Osteocyte (in vitro differentiated cells): ENCODE measurements at regions not wholly inside any gene's neighbourhood (a gene's known extent, or its start where the extent isn't known, plus 50 kb on each side); places are given as distances from the start of the nearest gene placed in this dataset.
A peak's percentile ranks its signal among the peaks of the same experiment; 100 is the strongest.

ENCODE experiments used
- DNase-seq: peaks from one replicate; pipeline ENCODE4 v3.0.0; 2021; ENCODE audit warnings: mixed read lengths; ENCODE audit not compliant: unreplicated experiment; ENCODE audit errors: extremely low spot score
- H3K27ac Mint-ChIP-seq: one replicate; pipeline ENCODE4 v1.8.0; 2021; ENCODE audit warnings: mild to moderate bottlenecking, mixed read lengths; ENCODE audit not compliant: unreplicated experiment
- H3K27me3 Mint-ChIP-seq: one replicate; pipeline ENCODE4 v1.8.0; 2021; ENCODE audit warnings: mixed read lengths; ENCODE audit not compliant: unreplicated experiment
- H3K36me3 Mint-ChIP-seq: one replicate; pipeline ENCODE4 v1.8.0; 2021; ENCODE audit warnings: mixed read lengths; ENCODE audit not compliant: unreplicated experiment
- H3K4me1 Mint-ChIP-seq: one replicate; pipeline ENCODE4 v1.8.0; 2021; ENCODE audit warnings: mixed read lengths; ENCODE audit not compliant: unreplicated experiment
- H3K4me3 Mint-ChIP-seq: one replicate; pipeline ENCODE4 v1.8.0; 2021; ENCODE audit warnings: mild to moderate bottlenecking, moderate library complexity, mixed read lengths; ENCODE audit not compliant: unreplicated experiment
- H3K9me3 Mint-ChIP-seq: one replicate; pipeline ENCODE4 v1.8.0; 2021; ENCODE audit warnings: mixed read lengths; ENCODE audit not compliant: unreplicated experiment
- CTCF ChIP-seq: fragments of 200-600 bp; sonication (generic); IDR thresholded peaks from 2 replicates; pipeline ENCODE4 v1.5.0; 2021; ENCODE audit warnings: antibody characterized with exemption, mild to moderate bottlenecking, moderate library complexity

DNA sequence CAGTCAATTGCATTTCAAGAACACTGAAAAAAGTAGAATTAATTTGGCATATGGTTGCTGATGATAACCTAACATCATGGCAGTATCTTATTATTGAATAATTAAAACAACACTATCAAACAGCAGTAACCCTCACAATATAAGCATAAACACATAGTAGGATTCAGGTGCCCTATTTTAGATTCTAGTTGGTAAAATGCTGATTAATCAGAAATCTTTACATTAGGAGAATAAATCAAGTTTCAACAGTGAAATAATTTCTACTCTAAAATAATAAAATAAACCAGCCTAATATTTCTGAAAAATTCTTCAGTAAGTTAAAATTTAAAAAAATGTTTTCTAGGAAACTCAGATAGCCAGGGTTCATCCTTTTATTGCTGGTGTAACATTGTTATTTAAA, 76.4 kb upstream of the NUDT12 start:
- Mint-ChIP-seq H3K27ac (no peak overlapping the region), H3K36me3 (no peaks in the 10 kb centered on the region), H3K4me3 (no peak overlapping the region), H3K27me3 (peaks cover 9% of the 10 kb centered on the region), H3K9me3 (no peaks in the 10 kb centered on the region), H3K4me1 (no peaks in the 10 kb centered on the region)
- DNase-seq: no peak
- TF ChIP-seq CTCF: no peak

- Mint-ChIP-seq H3K4me3 (no peak overlapping the region), H3K27me3 (no peaks in the 10 kb centered on the region), H3K36me3 (peaks cover 3% of the 10 kb centered on the region), H3K4me1 (peaks cover 12% of the 10 kb centered on the region), H3K9me3 (peaks cover 5% of the 10 kb centered on the region), H3K27ac (peak overlapping the region; percentile 66)
- DNase-seq: no peak
- TF ChIP-seq CTCF: no peak
Measured at GRCh38 chr5:103624675-103625074, 62.1 kb upstream of the NUDT12 start.

GRCh38 chr5:103624035-103624480, 61.5 kb upstream of the NUDT12 start:
- no peak overlapping the region for H3K4me3 Mint-ChIP-seq
- peak overlapping the region; percentile 66 for H3K27ac Mint-ChIP-seq
- H3K36me3 Mint-ChIP-seq: peaks cover 3% of the 10 kb centered on the region
- no peak for DNase-seq
- peaks cover 5% of the 10 kb centered on the region for H3K9me3 Mint-ChIP-seq
- H3K27me3 Mint-ChIP-seq: no peaks in the 10 kb centered on the region
- TF ChIP-seq CTCF: no peak
- peaks cover 12% of the 10 kb centered on the region for H3K4me1 Mint-ChIP-seq

DNA sequence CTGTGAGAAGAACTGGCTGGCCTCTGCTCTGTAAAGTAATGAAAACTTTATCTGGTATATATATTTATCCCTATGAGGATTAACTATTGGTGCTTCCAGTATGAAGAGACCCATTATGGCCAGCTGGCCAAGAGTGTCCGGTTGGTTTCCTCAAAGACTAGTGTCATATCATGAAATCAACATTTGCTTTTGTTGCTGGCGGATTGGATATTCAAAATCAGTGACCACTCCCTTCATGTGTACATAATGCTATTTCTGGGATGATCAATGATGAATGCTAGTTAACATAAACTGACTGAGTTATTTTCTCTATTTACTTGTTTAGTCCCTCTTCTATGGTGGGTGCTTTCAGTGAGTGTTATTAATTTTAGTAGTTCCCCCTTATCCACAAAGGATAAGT, 60.8 kb upstream of the NUDT12 start:
- H3K4me3 Mint-ChIP-seq: no peak overlapping the region
- peaks cover 3% of the 10 kb centered on the region for H3K36me3 Mint-ChIP-seq
- H3K27me3 Mint-ChIP-seq: no peaks in the 10 kb centered on the region
- no peak for TF ChIP-seq CTCF
- no peak overlapping the region for H3K27ac Mint-ChIP-seq
- H3K4me1 Mint-ChIP-seq: peaks cover 12% of the 10 kb centered on the region
- no peak for DNase-seq
- H3K9me3 Mint-ChIP-seq: peaks cover 5% of the 10 kb centered on the region

DNA sequence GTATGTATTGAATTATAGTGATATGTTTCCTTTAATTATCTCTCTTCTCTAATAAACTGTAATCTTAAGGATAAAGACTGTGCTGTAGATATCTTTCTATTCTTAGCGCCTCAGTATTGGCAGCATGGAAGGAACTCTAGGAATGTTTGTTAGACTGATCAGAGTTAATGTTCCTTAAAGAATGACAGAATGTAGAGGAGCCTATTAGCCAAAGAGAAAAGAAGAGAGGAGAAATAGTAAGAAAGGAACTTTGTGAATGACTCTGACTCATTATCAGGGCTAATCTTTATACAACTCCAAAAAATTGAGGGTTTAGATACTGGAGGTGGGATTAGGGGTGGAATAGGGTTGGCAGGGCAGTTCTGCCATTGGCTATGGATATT, 59.0 kb upstream of the NUDT12 start:
- no peak for DNase-seq
- no peak for TF ChIP-seq CTCF
- Mint-ChIP-seq H3K9me3 (peaks cover 5% of the 10 kb centered on the region), H3K27me3 (no peaks in the 10 kb centered on the region), H3K4me1 (peaks cover 12% of the 10 kb centered on the region), H3K4me3 (no peak overlapping the region), H3K27ac (no peak overlapping the region), H3K36me3 (peaks cover 3% of the 10 kb centered on the region)
